ENCODE measurements at regions not wholly inside any gene's neighbourhood (a gene's known extent, or its start where the extent isn't known, plus 50 kb on each side); places are given as distances from the start of the nearest gene placed in this dataset.

- TF ChIP-seq POLR2A (IDR thresholded peaks at IDR 0.05; ENCODE audit: low read depth, low read length) (no peak), POLR2AphosphoS5 (IDR thresholded peaks at IDR 0.05; ENCODE audit: low read depth, low read length) (no peak)
Observed at GRCh38 chr5:90329911-90330310, 79.6 kb downstream of the CETN3 start.

All from GM12892 (cell line).